Fibroblast of skin of left quadriceps (primary cell): ENCODE measurements at regions not wholly inside any gene's neighbourhood (a gene's known extent, or its start where the extent isn't known, plus 50 kb on each side); places are given as distances from the start of the nearest gene placed in this dataset.
"Not testable (repeated sequence)": the region's sequence is repeated elsewhere in the genome, so short reads cannot be mapped to it uniquely, and the experiment has no call there.

ENCODE experiments used
- DNase-seq, 2 experiments: peaks; one replicate each; pipeline ENCODE4 v3.0.0-alpha.2; 2013; ENCODE audit warnings: low read depth in 2 of 2

GRCh38 chr12:111154147-111154834 lies 214.6 kb downstream of the PHETA1 start:
- DNase-seq, result no peak

GRCh38 chr12:111152561-111152960 lies 216.3 kb downstream of the PHETA1 start:
- no peak for DNase-seq

DNA sequence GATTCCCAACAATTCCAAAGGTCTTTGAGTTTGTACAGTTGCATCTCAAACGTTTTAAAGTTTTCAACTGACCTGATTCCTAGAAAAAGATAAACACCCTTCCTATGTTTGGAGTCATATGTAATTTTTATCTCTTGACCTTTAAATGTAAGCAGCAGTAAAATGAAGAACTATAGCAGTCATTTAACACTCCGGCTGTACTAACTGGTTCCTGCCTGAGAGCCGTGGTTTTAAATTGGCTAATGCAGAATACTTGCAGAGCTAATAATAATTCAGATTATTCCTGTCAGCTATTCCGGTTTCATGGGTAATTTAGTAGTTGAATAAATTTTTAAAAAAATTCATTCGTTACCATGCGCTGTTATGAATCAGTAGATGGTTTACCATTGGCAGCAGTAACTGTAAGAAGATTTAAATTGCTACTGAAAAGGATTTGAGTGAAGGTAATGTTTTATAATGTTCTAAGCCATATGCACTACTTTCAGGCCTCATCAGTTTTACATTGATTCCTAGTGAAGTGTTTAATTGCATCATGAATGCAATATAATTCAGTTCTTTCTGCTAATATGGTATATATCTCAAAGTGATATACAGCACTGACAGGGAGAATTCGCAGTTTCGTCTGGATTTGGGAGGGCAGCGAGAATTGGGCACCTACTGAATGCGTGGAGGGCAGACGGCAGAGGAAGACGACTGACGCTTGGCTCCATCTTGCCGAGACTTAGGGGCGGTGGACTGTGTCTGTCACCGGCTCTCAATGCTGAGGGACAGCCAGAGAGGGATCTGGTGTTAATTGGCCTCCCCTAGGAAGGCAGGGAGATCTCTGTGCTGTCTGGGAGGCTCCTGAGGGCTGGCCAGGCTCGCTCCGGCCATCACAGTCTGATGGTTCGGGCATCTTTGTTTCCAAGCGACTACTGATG lies 217.7 kb downstream of the PHETA1 start:
- DNase-seq, result no peak

GRCh38 chr12:111150360-111150759 lies 218.5 kb downstream of the PHETA1 start:
- no peak for DNase-seq

DNA sequence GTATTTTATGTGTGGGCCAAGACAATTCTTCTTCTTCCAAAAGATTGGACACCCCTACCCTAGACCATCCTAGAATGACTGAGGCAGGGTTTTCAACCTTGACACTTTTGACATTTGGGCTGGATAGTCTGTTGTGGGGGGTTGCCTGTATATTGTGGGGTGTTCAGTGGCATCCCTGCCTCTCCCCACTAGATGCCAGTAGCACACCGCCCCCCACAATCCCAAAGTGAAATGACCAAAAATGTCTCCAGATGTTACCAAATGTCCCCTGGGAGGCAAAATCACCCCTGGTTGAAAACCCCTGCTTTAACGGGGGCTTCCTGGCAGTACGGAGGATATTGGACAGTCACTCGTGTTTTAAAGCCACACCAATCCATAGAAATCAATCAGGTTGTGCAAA lies 219.6 kb downstream of the PHETA1 start:
- DNase-seq, result no peak

GRCh38 chr12:111148005-111148404 lies 220.9 kb downstream of the PHETA1 start:
- no peak for DNase-seq

DNA sequence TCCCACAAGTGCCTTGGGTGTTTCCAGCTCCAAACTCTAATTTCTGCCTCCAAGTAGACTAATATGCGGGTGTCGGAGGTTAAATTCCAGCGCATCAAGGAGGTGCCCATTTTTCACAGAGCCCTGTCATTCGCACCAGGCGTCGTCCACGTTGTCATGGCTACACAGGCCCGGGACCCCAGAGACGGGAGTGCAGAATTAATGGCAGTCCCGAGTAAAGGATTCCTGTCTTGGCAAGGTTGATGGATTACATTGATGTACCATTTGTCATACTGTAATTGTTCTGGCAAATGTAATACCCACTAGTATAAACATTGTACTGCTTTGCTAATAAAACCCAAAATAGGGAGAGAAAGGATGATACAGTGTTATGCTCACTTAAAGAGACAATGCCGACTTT lies 222.9 kb upstream of the MYL2 start:
- DNase-seq, result no peak

GRCh38 chr12:111141205-111141604 lies 220.8 kb upstream of the MYL2 start:
- no peak for DNase-seq

DNA sequence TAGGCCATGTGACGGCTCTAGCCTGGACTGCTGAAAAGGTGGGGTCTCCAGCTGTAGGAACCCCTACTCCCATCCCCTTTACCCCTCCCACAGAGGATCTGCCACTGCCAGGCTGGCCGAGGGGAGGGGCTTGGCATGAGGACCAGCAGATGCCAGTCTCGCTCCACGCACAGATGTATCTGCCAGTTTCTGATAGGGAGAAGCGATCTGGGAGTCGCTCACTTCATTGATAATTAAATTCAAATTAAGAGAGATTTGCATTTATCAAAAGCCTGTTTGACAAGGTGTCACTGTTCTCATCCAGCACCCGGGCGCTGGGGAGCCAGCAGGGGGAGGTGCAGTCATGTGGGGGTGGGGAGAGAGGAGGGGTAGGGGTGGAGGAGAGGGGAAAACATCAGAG lies 217.6 kb upstream of the MYL2 start:
- no peak for DNase-seq

GRCh38 chr12:111135293-111135832 lies 215.0 kb upstream of the MYL2 start:
- DNase-seq, result no peak

GRCh38 chr12:111130336-111130735 lies 210.0 kb upstream of the MYL2 start:
- no peak for DNase-seq

- DNase-seq, result no peak
Measured at GRCh38 chr12:111129149-111129767, 208.9 kb upstream of the MYL2 start.

DNA sequence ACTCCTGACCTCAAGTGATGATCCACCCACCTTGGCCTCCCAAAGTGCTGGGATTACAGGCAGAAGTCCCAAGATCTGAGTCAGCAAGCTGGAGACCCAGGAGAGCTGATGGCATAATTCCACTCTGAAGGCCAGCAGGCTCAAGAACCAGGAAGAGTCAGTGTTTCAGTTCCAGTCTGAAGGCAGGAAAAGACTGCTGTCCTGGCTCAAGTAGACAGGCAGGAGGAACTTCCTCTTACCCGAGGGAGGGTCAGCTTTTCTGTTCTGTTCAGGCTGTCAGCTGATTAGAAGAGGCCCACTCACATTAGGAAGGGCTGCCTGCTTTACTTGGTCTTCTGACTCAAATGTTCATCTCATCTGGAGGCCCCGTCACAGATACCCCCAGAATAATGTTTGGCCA lies 206.0 kb upstream of the MYL2 start:
- DNase-seq, result no peak

DNA sequence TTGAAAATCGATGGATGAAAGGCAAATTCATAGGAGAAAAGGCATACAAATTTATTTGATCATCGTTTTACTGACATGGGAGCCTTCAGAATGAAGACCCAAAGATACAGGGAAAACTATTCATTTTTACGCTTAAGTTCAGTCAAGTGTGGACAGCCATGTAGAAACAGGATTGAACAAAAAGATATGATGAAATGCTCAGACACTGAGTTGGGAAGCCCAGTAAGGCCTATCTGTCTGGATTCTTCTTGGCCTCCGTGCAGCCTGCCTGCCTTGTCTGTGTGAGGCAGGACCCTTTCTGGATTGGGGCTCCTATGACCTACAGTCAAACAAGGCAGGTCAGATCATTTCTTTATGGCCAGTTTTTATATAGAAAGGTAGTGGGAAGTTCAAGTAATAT lies 203.8 kb upstream of the MYL2 start:
- DNase-seq, result no peak

- DNase-seq, result no peak
Measured at GRCh38 chr12:111123390-111123789, 203.0 kb upstream of the MYL2 start.

DNA sequence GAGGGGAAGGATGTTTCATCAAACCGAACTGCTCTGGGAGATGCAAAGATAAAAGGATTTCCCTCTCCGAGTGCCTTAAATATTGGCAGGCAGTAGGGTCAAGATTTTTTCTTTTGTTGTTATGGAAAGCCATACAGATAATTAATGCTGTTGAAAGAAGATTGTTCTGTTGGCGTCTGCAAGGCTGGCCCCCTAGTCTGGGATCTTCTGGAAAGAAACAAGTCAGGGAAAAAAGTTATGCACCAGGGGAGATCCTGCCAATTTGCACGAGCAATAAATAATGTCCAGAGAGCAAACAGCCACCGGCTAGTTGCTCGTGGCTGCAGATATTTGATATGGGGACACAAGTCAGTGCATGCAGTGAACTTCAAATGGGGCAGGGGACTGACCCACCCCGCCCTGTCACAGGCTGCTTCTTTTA lies 202.1 kb upstream of the MYL2 start:
- DNase-seq, result no peak

DNA sequence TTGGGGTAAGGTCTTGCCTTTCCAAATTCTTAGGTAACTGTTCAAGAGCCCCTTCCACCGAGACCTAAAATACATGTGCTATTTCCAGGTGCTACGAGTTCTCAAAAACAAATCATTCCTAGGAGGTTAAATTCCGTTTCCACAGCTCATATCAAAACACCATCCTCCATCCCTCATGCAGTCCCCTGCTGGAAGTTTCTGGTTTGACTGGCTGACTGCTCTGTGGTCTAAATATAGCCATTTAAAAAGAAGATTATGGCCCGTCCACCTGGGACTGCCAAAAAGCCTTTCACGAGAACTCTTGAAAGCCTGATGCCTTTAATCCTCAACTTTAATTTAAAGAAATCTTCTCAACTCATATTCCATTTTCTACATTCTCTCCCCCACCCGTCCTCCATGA lies 201.5 kb upstream of the MYL2 start:
- no peak for DNase-seq

GRCh38 chr12:111120578-111120977 lies 200.2 kb upstream of the MYL2 start:
- DNase-seq, result no peak

DNA sequence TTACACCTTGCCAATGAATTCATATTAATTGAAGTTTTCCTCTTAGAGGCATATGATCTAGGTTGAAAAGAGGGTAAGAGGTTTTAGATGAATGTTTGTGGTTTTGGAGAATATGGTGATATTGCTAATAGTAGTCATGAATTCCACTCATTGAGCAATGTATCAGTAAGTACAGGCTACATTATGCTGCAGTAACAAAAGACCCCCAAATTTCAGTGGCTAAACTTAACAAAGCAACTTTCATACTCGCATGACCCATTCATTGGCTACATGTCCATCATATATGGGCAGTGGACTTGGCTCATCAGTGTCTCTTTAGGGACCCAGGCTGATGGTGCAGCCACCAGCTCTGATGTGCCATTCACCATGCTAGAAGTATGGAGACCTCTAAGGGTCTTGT lies 196.6 kb upstream of the MYL2 start:
- DNase-seq, result no peak

DNA sequence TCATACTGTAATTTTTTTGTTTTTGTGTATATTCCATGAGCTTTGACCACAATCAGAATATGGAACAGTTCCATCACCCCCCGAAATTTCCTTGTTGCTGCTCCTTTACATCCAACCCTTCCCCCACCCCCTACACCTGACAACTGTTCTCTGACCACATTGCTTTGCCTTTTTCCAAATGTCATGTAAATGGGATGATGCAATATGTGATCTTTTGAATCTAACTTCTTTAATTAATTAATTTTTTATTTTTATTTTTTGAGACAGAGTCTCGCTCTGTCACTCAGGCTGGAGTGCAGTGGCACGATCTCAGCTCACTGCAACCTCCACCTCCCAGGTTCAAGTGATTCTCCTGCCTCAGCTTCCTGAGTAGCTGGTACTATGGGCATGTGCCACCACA lies 192.9 kb upstream of the MYL2 start:
- not testable (repeated sequence) for DNase-seq

DNA sequence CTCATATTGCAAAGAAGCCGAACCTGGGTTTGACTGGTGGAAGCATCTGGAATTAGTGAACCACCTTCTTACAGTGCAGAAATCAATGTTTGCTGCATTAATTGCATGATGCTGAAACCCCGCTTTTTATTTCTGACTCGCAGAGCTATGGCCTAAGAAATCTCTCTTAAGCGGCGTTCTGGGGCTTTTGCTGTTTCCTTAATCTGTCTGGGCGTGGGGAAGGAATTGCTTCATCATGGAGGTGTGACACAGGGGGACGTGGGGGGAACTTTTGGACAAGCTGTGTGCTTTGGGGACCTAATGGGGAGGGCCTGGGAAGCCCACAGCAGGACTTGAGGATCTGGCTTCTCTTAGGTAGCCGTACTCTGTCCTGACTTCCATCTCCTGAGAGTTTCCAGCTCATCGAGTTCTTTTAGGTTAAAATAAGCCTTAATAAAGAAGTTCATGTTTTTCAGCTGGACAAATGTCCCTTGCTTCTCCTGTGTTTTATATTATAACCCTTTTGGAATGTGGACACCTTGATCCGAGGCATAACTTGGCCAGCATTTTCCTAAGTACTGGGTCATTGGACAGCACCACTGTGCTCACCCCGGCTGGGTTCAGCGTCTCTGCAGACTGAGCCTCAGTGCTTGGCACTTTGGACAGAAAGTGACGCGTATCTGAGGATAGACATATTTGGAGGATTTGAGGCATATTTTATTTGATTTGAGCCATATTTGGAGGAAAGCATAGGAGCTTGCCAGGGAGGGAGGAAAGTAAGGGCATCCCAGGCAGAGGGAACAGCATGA lies 192.1 kb upstream of the MYL2 start:
- DNase-seq, result no peak

DNA sequence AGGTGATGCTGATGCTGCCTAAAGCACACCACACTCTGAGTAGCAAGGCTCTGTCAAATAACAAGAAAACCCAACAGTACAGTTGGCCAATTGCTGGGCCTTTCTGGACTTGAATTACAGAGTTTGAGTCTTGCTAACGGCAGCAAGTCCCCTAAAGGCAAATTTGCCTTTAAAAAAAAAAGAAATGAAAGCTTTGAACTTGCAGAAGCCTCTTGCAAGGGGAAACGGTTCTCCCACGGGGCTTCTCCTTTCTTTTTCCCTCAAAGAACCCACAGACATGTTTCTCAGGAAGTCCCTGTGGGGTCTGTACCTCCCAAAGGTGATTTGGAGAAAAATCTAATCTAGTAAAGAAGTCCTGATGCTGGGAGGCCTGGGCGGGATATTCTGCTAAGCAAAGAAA lies 191.3 kb upstream of the MYL2 start:
- DNase-seq, result no peak
